Fibroblast of lung (primary cell): ENCODE measurements at regions not wholly inside any gene's neighbourhood (a gene's known extent, or its start where the extent isn't known, plus 50 kb on each side); places are given as distances from the start of the nearest gene placed in this dataset.
A peak's percentile ranks its signal among the peaks of the same experiment; 100 is the strongest.

Experiments
- DNase-seq, 2 donors: peaks; one replicate each; pipeline versions ENCODE4 v3.0.0 to v3.0.0-alpha.2; 2010; ENCODE audit warnings: low read depth in 2 of 2
- H2AFZ ChIP-seq: 2 replicates; pipeline ENCODE4 v1.5.1; 2012; ENCODE audit warnings: low read length, control low read depth, inconsistent platforms
- H3K27ac ChIP-seq: 2 replicates; pipeline ENCODE4 v1.5.1; 2011; ENCODE audit warnings: low read length, control low read depth; ENCODE audit not compliant: insufficient read depth
- H3K27me3 ChIP-seq: 2 replicates; pipeline ENCODE4 v1.5.1; 2011; ENCODE audit warnings: mild to moderate bottlenecking, low read length; ENCODE audit not compliant: control insufficient read depth, insufficient read depth
- H3K36me3 ChIP-seq: 2 replicates; pipeline ENCODE4 v1.5.1; 2011; ENCODE audit warnings: low read length; ENCODE audit not compliant: control insufficient read depth, insufficient read depth
- H3K4me1 ChIP-seq: 2 replicates; pipeline ENCODE4 v1.5.1; 2011; ENCODE audit warnings: low read length; ENCODE audit not compliant: control insufficient read depth, insufficient read depth; ENCODE audit errors: extremely low read depth
- H3K4me2 ChIP-seq: 2 replicates; pipeline ENCODE4 v1.5.1; 2011; ENCODE audit warnings: low read length, control low read depth; ENCODE audit not compliant: insufficient read depth; ENCODE audit errors: extremely low read depth
- H3K4me3 ChIP-seq, 4 experiments: fragments of 200-600 bp in 1 of 4; sonication (generic) in 1 of 4; replicated peaks in 1 of 4; 2 replicates each; pipeline ENCODE4 v1.5.1; 2011 to 2016; ENCODE audit warnings: low read length in 4 of 4, low read depth in 3 of 4, mild to moderate bottlenecking in 3 of 4, control low read depth in 2 of 4, inconsistent platforms in 1 of 4, mixed read lengths in 1 of 4; ENCODE audit not compliant: insufficient read depth in 1 of 4; ENCODE audit errors: control extremely low read depth in 1 of 4
- H3K79me2 ChIP-seq: 2 replicates; pipeline ENCODE4 v1.5.1; 2012; ENCODE audit warnings: mild to moderate bottlenecking, low read length, inconsistent platforms; ENCODE audit not compliant: control insufficient read depth, insufficient read depth
- H3K9ac ChIP-seq: 2 replicates; pipeline ENCODE4 v1.5.1; 2011; ENCODE audit warnings: mild to moderate bottlenecking, low read length, control low read depth; ENCODE audit not compliant: insufficient read depth
- H3K9me3 ChIP-seq: 2 replicates; pipeline ENCODE4 v1.5.1; 2012; ENCODE audit warnings: low read depth, low read length; ENCODE audit not compliant: control insufficient read depth, insufficient read depth
- H4K20me1 ChIP-seq: 2 replicates; pipeline ENCODE4 v1.5.1; 2011; ENCODE audit warnings: low read length; ENCODE audit not compliant: control insufficient read depth, insufficient read depth; ENCODE audit errors: extremely low read depth
- CTCF ChIP-seq, 2 donors: IDR thresholded peaks in 1 of 2; conservative IDR thresholded peaks in 1 of 2; 1 replicate in 1 of 2; 2 replicates in 1 of 2; pipeline ENCODE4 v1.5.1; 2011 to 2012; ENCODE audit warnings: low read length in 2 of 2, control low read depth in 1 of 2, inconsistent platforms in 1 of 2, low read depth in 1 of 2, mild to moderate bottlenecking in 1 of 2
- EZH2 ChIP-seq: IDR thresholded peaks from 2 replicates; pipeline ENCODE4 v1.5.1; 2012; ENCODE audit warnings: low read length, control low read depth, mild to moderate bottlenecking; ENCODE audit errors: missing control alignments

- no peak for TF ChIP-seq EZH2
- TF ChIP-seq CTCF (conservative IDR thresholded peaks at IDR 0.05 in 1 of 2, IDR thresholded peaks at IDR 0.05 in 1 of 2; ENCODE audit: low read depth in 1 of 2, low read length in 2 of 2) = no peak
- no peaks in the 10 kb centered on the region for H3K9me3 ChIP-seq
- H3K4me1 ChIP-seq = no peaks in the 10 kb centered on the region
- no peaks in the 10 kb centered on the region for H3K36me3 ChIP-seq
- no peak overlapping the region for H3K27ac ChIP-seq
- H4K20me1 ChIP-seq = no peaks in the 10 kb centered on the region
- no peak overlapping the region for H3K4me3 ChIP-seq
- H3K4me2 ChIP-seq = no peak overlapping the region
- H3K27me3 ChIP-seq = peaks cover 10% of the 10 kb centered on the region
- no peak overlapping the region for H3K9ac ChIP-seq
- DNase-seq = no peak
- no peak overlapping the region for H2AFZ ChIP-seq
- no peaks in the 10 kb centered on the region for H3K79me2 ChIP-seq
These were observed 207.5 kb upstream of the ZBED5 start for GRCh38 chr11:11065396-11065795.

- Histone ChIP-seq H3K4me2 (no peak overlapping the region), H3K27ac (no peak overlapping the region), H3K4me3 (no peak overlapping the region), H2AFZ (no peak overlapping the region), H3K27me3 (peaks cover 6% of the 10 kb centered on the region), H3K9me3 (no peaks in the 10 kb centered on the region), H3K36me3 (no peaks in the 10 kb centered on the region), H3K4me1 (no peaks in the 10 kb centered on the region), H3K79me2 (no peaks in the 10 kb centered on the region), H4K20me1 (no peaks in the 10 kb centered on the region), H3K9ac (no peak overlapping the region)
- TF ChIP-seq EZH2 = no peak
- TF ChIP-seq CTCF (conservative IDR thresholded peaks at IDR 0.05 in 1 of 2, IDR thresholded peaks at IDR 0.05 in 1 of 2; ENCODE audit: low read depth in 1 of 2, low read length in 2 of 2) = no peak
- DNase-seq = peak in 1 of 2 donors; percentile 34
These were observed 199.6 kb upstream of the ZBED5 start for GRCh38 chr11:11057472-11057854.

GRCh38 chr11:11056749-11057471 is 199.1 kb upstream of the ZBED5 start:
- Histone ChIP-seq H2AFZ (no peak overlapping the region), H3K4me2 (no peak overlapping the region), H3K27ac (no peak overlapping the region), H3K9me3 (no peaks in the 10 kb centered on the region), H3K4me1 (no peaks in the 10 kb centered on the region), H4K20me1 (no peaks in the 10 kb centered on the region), H3K4me3 (no peak overlapping the region), H3K79me2 (no peaks in the 10 kb centered on the region), H3K9ac (no peak overlapping the region), H3K36me3 (no peaks in the 10 kb centered on the region), H3K27me3 (peaks cover 6% of the 10 kb centered on the region)
- no peak for DNase-seq
- TF ChIP-seq EZH2 = no peak
- no peak for TF ChIP-seq CTCF (conservative IDR thresholded peaks at IDR 0.05 in 1 of 2, IDR thresholded peaks at IDR 0.05 in 1 of 2; ENCODE audit: low read depth in 1 of 2, low read length in 2 of 2)
